ENCODE measurements at regions not wholly inside any gene's neighbourhood (a gene's known extent, or its start where the extent isn't known, plus 50 kb on each side); places are given as distances from the start of the nearest gene placed in this dataset.

GRCh38 chr2:41829052-41829451 lies 218.8 kb upstream of the PKDCC start:
- H3K4me1 ChIP-seq (ENCODE audit: insufficient read depth): no peaks in the 10 kb centered on the region
- DNase-seq (ENCODE audit: extremely low spot score): no peak
- no peak overlapping the region for H3K27ac ChIP-seq (ENCODE audit: low read depth)
- H3K4me3 ChIP-seq (ENCODE audit: low read depth, low read length): no peak overlapping the region
- no peaks in the 10 kb centered on the region for H3K36me3 ChIP-seq (ENCODE audit: insufficient read depth)
- WGBS: 83% methylated on average over 1 of the region's 1 CpG

- no peak overlapping the region for H3K27ac ChIP-seq (ENCODE audit: low read depth)
- no peak overlapping the region for H3K4me3 ChIP-seq (ENCODE audit: low read depth, low read length)
- H3K36me3 ChIP-seq (ENCODE audit: insufficient read depth): no peaks in the 10 kb centered on the region
- no peak for DNase-seq (ENCODE audit: extremely low spot score)
- WGBS: 44% methylated on average over 1 of the region's 1 CpG
- no peaks in the 10 kb centered on the region for H3K4me1 ChIP-seq (ENCODE audit: insufficient read depth)
These were observed 217.2 kb upstream of the PKDCC start for GRCh38 chr2:41830600-41830999.

DNA sequence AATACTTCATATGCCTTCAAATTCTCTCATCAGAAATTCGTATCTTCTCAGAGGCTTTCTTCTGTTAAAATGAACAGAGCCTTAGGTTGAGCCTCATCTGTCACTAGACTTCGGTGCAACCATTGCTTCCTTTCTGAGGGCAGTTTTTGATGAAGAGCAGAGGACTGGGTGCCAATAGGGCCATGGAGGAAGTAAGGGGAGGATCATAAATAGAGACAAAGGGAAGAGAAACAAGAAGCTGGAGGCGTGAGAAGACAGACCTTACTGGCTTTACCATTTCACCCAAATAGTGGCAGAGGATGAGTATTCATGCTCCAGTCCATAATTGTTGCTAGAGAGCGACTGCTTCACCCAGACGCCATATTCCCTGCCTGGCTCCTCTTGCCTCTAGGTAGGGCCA lies 215.6 kb upstream of the PKDCC start:
- no peak overlapping the region for H3K4me3 ChIP-seq (ENCODE audit: low read depth, low read length)
- no peak overlapping the region for H3K27ac ChIP-seq (ENCODE audit: low read depth)
- no peaks in the 10 kb centered on the region for H3K4me1 ChIP-seq (ENCODE audit: insufficient read depth)
- no peaks in the 10 kb centered on the region for H3K36me3 ChIP-seq (ENCODE audit: insufficient read depth)
- WGBS: 79% methylated on average over 5 of the region's 5 CpGs
- no peak for DNase-seq (ENCODE audit: extremely low spot score)

DNA sequence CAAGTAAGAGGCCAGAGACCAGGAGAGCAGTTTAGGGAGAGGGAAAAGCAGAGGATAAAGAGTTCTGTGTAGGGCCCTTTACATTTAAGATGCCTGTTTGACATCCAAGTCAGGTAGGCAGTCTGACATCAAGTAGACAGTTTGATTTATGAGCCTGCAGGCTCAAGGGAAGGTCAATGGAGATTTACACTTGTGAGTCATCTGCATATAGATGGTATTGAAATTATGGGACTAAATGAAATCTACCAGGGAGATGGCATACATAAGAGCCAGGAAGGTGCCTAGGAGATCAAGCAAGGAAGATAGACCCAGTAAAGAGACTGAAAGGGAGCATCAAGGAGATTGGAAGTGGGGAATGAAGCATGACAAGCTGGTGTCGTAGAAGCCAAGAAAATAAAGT lies 212.4 kb upstream of the PKDCC start:
- whole genome bisulfite sequencing: 60% methylated on average over 1 of the region's 1 CpG

GRCh38 chr2:41836948-41837347 lies 210.9 kb upstream of the PKDCC start:
- no peak for DNase-seq (ENCODE audit: extremely low spot score)
- WGBS: 10% methylated on average over 4 of the region's 4 CpGs
- Histone ChIP-seq H3K4me1 (ENCODE audit: insufficient read depth) (no peaks in the 10 kb centered on the region), H3K36me3 (ENCODE audit: insufficient read depth) (no peaks in the 10 kb centered on the region), H3K27ac (ENCODE audit: low read depth) (no peak overlapping the region), H3K4me3 (ENCODE audit: low read depth, low read length) (no peak overlapping the region)

More for the DNA sequence above, 212.4 kb upstream of the PKDCC start:
- Histone ChIP-seq H3K4me1 (ENCODE audit: insufficient read depth) (no peaks in the 10 kb centered on the region), H3K27ac (ENCODE audit: low read depth) (no peak overlapping the region), H3K4me3 (ENCODE audit: low read depth, low read length) (no peak overlapping the region), H3K36me3 (ENCODE audit: insufficient read depth) (no peaks in the 10 kb centered on the region)
- no peak for DNase-seq (ENCODE audit: extremely low spot score)

GRCh38 chr2:41837610-41838009 lies 210.2 kb upstream of the PKDCC start:
- no peaks in the 10 kb centered on the region for H3K4me1 ChIP-seq (ENCODE audit: insufficient read depth)
- DNase-seq (ENCODE audit: extremely low spot score): no peak
- H3K27ac ChIP-seq (ENCODE audit: low read depth): no peak overlapping the region
- no peaks in the 10 kb centered on the region for H3K36me3 ChIP-seq (ENCODE audit: insufficient read depth)
- no peak overlapping the region for H3K4me3 ChIP-seq (ENCODE audit: low read depth, low read length)

- Histone ChIP-seq H3K4me1 (ENCODE audit: insufficient read depth) (no peaks in the 10 kb centered on the region), H3K36me3 (ENCODE audit: insufficient read depth) (no peaks in the 10 kb centered on the region), H3K4me3 (ENCODE audit: low read depth, low read length) (peak overlapping the region; percentile 56), H3K27ac (ENCODE audit: low read depth) (peak overlapping the region; percentile 30)
- under 1% methylated on average over 48 of the region's 48 CpGs for WGBS
- DNase-seq (ENCODE audit: extremely low spot score): peak; percentile 93
These were observed 206.9 kb upstream of the PKDCC start for GRCh38 chr2:41840702-41841551.

- no peak overlapping the region for H3K4me3 ChIP-seq (ENCODE audit: low read depth, low read length)
- DNase-seq (ENCODE audit: extremely low spot score): no peak
- H3K27ac ChIP-seq (ENCODE audit: low read depth): no peak overlapping the region
- 79% methylated on average over 1 of the region's 1 CpG for WGBS
- H3K4me1 ChIP-seq (ENCODE audit: insufficient read depth): no peaks in the 10 kb centered on the region
- no peaks in the 10 kb centered on the region for H3K36me3 ChIP-seq (ENCODE audit: insufficient read depth)
These were observed 200.9 kb upstream of the PKDCC start for GRCh38 chr2:41846962-41847361.

GRCh38 chr2:41847744-41848441 lies 199.9 kb upstream of the PKDCC start:
- WGBS: 65% methylated on average over 7 of the region's 7 CpGs
- H3K36me3 ChIP-seq (ENCODE audit: insufficient read depth): no peaks in the 10 kb centered on the region
- no peak overlapping the region for H3K4me3 ChIP-seq (ENCODE audit: low read depth, low read length)
- H3K4me1 ChIP-seq (ENCODE audit: insufficient read depth): no peaks in the 10 kb centered on the region
- DNase-seq (ENCODE audit: extremely low spot score): no peak
- no peak overlapping the region for H3K27ac ChIP-seq (ENCODE audit: low read depth)

DNA sequence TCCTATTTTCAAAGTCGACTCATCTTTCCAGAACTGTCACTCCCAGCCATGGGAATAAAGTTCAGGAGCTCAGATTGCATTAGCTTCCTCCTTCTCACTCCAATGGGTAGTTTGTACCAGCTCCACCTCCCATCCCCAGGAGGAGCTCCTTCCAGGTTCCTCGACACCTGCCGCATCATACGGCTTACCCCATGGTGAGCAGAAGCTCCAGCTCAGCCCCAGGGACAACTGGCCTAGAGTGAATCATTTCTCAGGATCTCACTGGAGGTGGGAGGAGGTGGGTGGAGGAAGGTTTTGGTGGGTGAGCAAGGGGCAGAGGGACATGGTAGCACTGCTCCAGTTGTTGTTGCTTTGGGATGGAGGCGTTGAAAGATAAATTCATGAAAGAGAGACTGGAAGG lies 196.3 kb upstream of the PKDCC start:
- H3K4me3 ChIP-seq (ENCODE audit: low read depth, low read length): no peak overlapping the region
- 67% methylated on average over 5 of the region's 5 CpGs for WGBS
- H3K27ac ChIP-seq (ENCODE audit: low read depth): no peak overlapping the region
- no peaks in the 10 kb centered on the region for H3K36me3 ChIP-seq (ENCODE audit: insufficient read depth)
- DNase-seq (ENCODE audit: extremely low spot score): no peak
- H3K4me1 ChIP-seq (ENCODE audit: insufficient read depth): no peaks in the 10 kb centered on the region

GRCh38 chr2:41853427-41854191 lies 194.2 kb upstream of the PKDCC start:
- peak; percentile 63 for DNase-seq (ENCODE audit: extremely low spot score)
- H3K36me3 ChIP-seq (ENCODE audit: insufficient read depth): no peaks in the 10 kb centered on the region
- H3K4me1 ChIP-seq (ENCODE audit: insufficient read depth): no peaks in the 10 kb centered on the region
- no peak overlapping the region for H3K27ac ChIP-seq (ENCODE audit: low read depth)
- no peak overlapping the region for H3K4me3 ChIP-seq (ENCODE audit: low read depth, low read length)
- 10% methylated on average over 8 of the region's 8 CpGs for WGBS

- no peak for DNase-seq (ENCODE audit: extremely low spot score)
- Histone ChIP-seq H3K36me3 (ENCODE audit: insufficient read depth) (no peaks in the 10 kb centered on the region), H3K27ac (ENCODE audit: low read depth) (no peak overlapping the region), H3K4me1 (ENCODE audit: insufficient read depth) (no peaks in the 10 kb centered on the region), H3K4me3 (ENCODE audit: low read depth, low read length) (no peak overlapping the region)
- WGBS: 87% methylated on average over 4 of the region's 4 CpGs
These were observed 193.6 kb upstream of the PKDCC start for GRCh38 chr2:41854227-41854626.

DNA sequence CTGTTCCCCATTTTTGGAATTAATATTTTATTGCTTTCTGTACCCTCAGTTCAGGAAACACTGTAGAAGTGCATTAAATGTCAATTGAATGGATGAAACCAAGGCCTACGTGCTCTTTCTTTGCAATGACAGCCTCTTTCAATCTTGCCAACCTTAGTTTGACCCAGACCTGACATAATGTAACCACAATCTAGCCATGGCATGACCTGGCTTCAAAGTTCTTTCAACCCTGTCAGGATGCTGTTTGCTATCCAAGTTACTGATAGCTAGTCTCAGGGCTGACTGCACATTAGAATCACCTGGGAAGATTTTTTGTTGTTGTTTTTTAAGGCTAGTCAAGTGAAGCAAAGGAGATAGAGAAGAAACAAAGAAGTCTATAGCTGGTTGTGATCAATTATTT lies 190.9 kb upstream of the PKDCC start:
- WGBS: 92% methylated on average over 1 of the region's 1 CpG
- H3K4me1 ChIP-seq (ENCODE audit: insufficient read depth): no peaks in the 10 kb centered on the region
- no peak overlapping the region for H3K4me3 ChIP-seq (ENCODE audit: low read depth, low read length)
- DNase-seq (ENCODE audit: extremely low spot score): no peak
- H3K36me3 ChIP-seq (ENCODE audit: insufficient read depth): no peaks in the 10 kb centered on the region
- H3K27ac ChIP-seq (ENCODE audit: low read depth): no peak overlapping the region
